ENCODE measurements at regions not wholly inside any gene's neighbourhood (a gene's known extent, or its start where the extent isn't known, plus 50 kb on each side); places are given as distances from the start of the nearest gene placed in this dataset.

- Histone ChIP-seq H3K27ac (ENCODE audit: extremely low read depth, low read depth, low read length) (no peak overlapping the region), H3K4me3 (ENCODE audit: low read depth, low read length) (no peak overlapping the region), H3K36me3 (ENCODE audit: control insufficient read depth in 2 of 2, insufficient read depth in 1 of 2, low read length in 2 of 2) (no peaks in the 10 kb centered on the region), H3K9me3 (ENCODE audit: control insufficient read depth, insufficient read depth, low read depth, low read length) (no peaks in the 10 kb centered on the region), H3K4me1 (ENCODE audit: control insufficient read depth, insufficient read depth, low read length) (no peaks in the 10 kb centered on the region)
- POLR2A ChIA-PET: no interaction called here
- CTCF ChIA-PET: no interaction called here
- TF ChIP-seq ZNF19 (tag by site-specific recombination; IDR thresholded peaks at IDR 0.05; ENCODE audit: low read depth): no peak
- no peak for TF ChIP-seq ZNF280D (tag by site-specific recombination; IDR thresholded peaks at IDR 0.05)
Measured at GRCh38 chr22:48267681-48268080, 1505.2 kb downstream of the TBC1D22A start.

GRCh38 chr22:48265000-48265625 lies 1502.7 kb downstream of the TBC1D22A start:
- CTCF ChIA-PET: no interaction called here
- no peaks in the 10 kb centered on the region for H3K4me1 ChIP-seq (ENCODE audit: control insufficient read depth, insufficient read depth, low read length)
- TF ChIP-seq ZNF350 (tag by site-specific recombination; IDR thresholded peaks at IDR 0.05) (no peak), ZNF132 (tag by site-specific recombination; IDR thresholded peaks at IDR 0.05; ENCODE audit: borderline replicate concordance) (no peak), ZNF354C (tag by site-specific recombination; IDR thresholded peaks at IDR 0.05; ENCODE audit: borderline replicate concordance, low read depth) (no peak)
- no peak overlapping the region for H3K27ac ChIP-seq (ENCODE audit: extremely low read depth, low read depth, low read length)
- H3K36me3 ChIP-seq (ENCODE audit: control insufficient read depth in 2 of 2, insufficient read depth in 1 of 2, low read length in 2 of 2): no peaks in the 10 kb centered on the region
- POLR2A ChIA-PET: no interaction called here
- H3K9me3 ChIP-seq (ENCODE audit: control insufficient read depth, insufficient read depth, low read depth, low read length): no peaks in the 10 kb centered on the region
- no peak overlapping the region for H3K4me3 ChIP-seq (ENCODE audit: low read depth, low read length)

- Histone ChIP-seq H3K27ac (ENCODE audit: extremely low read depth, low read depth, low read length) (no peak overlapping the region), H3K4me1 (ENCODE audit: control insufficient read depth, insufficient read depth, low read length) (no peaks in the 10 kb centered on the region), H3K36me3 (ENCODE audit: control insufficient read depth in 2 of 2, insufficient read depth in 1 of 2, low read length in 2 of 2) (no peaks in the 10 kb centered on the region), H3K4me3 (ENCODE audit: low read depth, low read length) (no peak overlapping the region), H3K9me3 (ENCODE audit: control insufficient read depth, insufficient read depth, low read depth, low read length) (no peaks in the 10 kb centered on the region)
- POLR2A ChIA-PET: no interaction called here
- no peak for TF ChIP-seq GLIS1 (tag by site-specific recombination; IDR thresholded peaks at IDR 0.05)
- TF ChIP-seq MEIS1 (CRISPR knock-in tag; IDR thresholded peaks at IDR 0.05; ENCODE audit: borderline replicate concordance): no peak
- CTCF ChIA-PET: no interaction called here
Measured at GRCh38 chr22:48264586-48264985, 1502.1 kb downstream of the TBC1D22A start.

GRCh38 chr22:48263791-48264351 lies 1501.4 kb downstream of the TBC1D22A start:
- no peaks in the 10 kb centered on the region for H3K9me3 ChIP-seq (ENCODE audit: control insufficient read depth, insufficient read depth, low read depth, low read length)
- no peak for TF ChIP-seq ZNF791 (tag by site-specific recombination; IDR thresholded peaks at IDR 0.05)
- no peak for TF ChIP-seq ZNF843 (tag by site-specific recombination; IDR thresholded peaks at IDR 0.05)

GRCh38 chr22:48263431-48263765 lies 1500.9 kb downstream of the TBC1D22A start:
- CTCF ChIA-PET: no interaction called here
- H3K27ac ChIP-seq (ENCODE audit: extremely low read depth, low read depth, low read length): no peak overlapping the region
- TF ChIP-seq ZNF624 (tag by site-specific recombination; IDR thresholded peaks at IDR 0.05): no peak
- no peak for TF ChIP-seq YY2 (tag by site-specific recombination; IDR thresholded peaks at IDR 0.05)
- no peak for TF ChIP-seq MZF1 (tag by site-specific recombination; IDR thresholded peaks at IDR 0.05; ENCODE audit: borderline replicate concordance)
- no peak for TF ChIP-seq ZFP69B (tag by site-specific recombination; IDR thresholded peaks at IDR 0.05)
- TF ChIP-seq ZNF366 (tag by site-specific recombination; conservative IDR thresholded peaks at IDR 0.05): no peak
- TF ChIP-seq WT1 (tag by site-specific recombination; IDR thresholded peaks at IDR 0.05): no peak
- TF ChIP-seq ZNF449 (tag by site-specific recombination; IDR thresholded peaks at IDR 0.05): no peak
- TF ChIP-seq ZNF473 (tag by site-specific recombination; IDR thresholded peaks at IDR 0.05): no peak
- TF ChIP-seq GLIS1 (tag by site-specific recombination; IDR thresholded peaks at IDR 0.05): no peak
- TF ChIP-seq ZNF510 (tag by site-specific recombination; IDR thresholded peaks at IDR 0.05; ENCODE audit: insufficient replicate concordance): no peak
- TF ChIP-seq GLI2 (tag by site-specific recombination; IDR thresholded peaks at IDR 0.05; ENCODE audit: borderline replicate concordance, low read depth): no peak
- no peak for TF ChIP-seq ZNF677 (tag by site-specific recombination; IDR thresholded peaks at IDR 0.05)
- no peak for TF ChIP-seq ZNF133 (tag by site-specific recombination; IDR thresholded peaks at IDR 0.05)

More at GRCh38 chr22:48263791-48264351, 1501.4 kb downstream of the TBC1D22A start:
- CTCF ChIA-PET: no interaction called here
- no peak overlapping the region for H3K4me3 ChIP-seq (ENCODE audit: low read depth, low read length)
- no peak overlapping the region for H3K27ac ChIP-seq (ENCODE audit: extremely low read depth, low read depth, low read length)
- no peaks in the 10 kb centered on the region for H3K4me1 ChIP-seq (ENCODE audit: control insufficient read depth, insufficient read depth, low read length)
- no peaks in the 10 kb centered on the region for H3K36me3 ChIP-seq (ENCODE audit: control insufficient read depth in 2 of 2, insufficient read depth in 1 of 2, low read length in 2 of 2)
- POLR2A ChIA-PET: no interaction called here

More at GRCh38 chr22:48263431-48263765, 1500.9 kb downstream of the TBC1D22A start:
- H3K4me3 ChIP-seq (ENCODE audit: low read depth, low read length): no peak overlapping the region
- H3K4me1 ChIP-seq (ENCODE audit: control insufficient read depth, insufficient read depth, low read length): no peaks in the 10 kb centered on the region
- no peaks in the 10 kb centered on the region for H3K36me3 ChIP-seq (ENCODE audit: control insufficient read depth in 2 of 2, insufficient read depth in 1 of 2, low read length in 2 of 2)
- POLR2A ChIA-PET: no interaction called here
- H3K9me3 ChIP-seq (ENCODE audit: control insufficient read depth, insufficient read depth, low read depth, low read length): no peaks in the 10 kb centered on the region
